Pons (tissue), 1 donor: ENCODE measurements at regions not wholly inside any gene's neighbourhood (a gene's known extent, or its start where the extent isn't known, plus 50 kb on each side); places are given as distances from the start of the nearest gene placed in this dataset.

Experiments used
- DNase-seq: peaks from one replicate; pipeline ENCODE4 v3.0.0-alpha.2; 2016; ENCODE audit warnings: low spot score

DNA sequence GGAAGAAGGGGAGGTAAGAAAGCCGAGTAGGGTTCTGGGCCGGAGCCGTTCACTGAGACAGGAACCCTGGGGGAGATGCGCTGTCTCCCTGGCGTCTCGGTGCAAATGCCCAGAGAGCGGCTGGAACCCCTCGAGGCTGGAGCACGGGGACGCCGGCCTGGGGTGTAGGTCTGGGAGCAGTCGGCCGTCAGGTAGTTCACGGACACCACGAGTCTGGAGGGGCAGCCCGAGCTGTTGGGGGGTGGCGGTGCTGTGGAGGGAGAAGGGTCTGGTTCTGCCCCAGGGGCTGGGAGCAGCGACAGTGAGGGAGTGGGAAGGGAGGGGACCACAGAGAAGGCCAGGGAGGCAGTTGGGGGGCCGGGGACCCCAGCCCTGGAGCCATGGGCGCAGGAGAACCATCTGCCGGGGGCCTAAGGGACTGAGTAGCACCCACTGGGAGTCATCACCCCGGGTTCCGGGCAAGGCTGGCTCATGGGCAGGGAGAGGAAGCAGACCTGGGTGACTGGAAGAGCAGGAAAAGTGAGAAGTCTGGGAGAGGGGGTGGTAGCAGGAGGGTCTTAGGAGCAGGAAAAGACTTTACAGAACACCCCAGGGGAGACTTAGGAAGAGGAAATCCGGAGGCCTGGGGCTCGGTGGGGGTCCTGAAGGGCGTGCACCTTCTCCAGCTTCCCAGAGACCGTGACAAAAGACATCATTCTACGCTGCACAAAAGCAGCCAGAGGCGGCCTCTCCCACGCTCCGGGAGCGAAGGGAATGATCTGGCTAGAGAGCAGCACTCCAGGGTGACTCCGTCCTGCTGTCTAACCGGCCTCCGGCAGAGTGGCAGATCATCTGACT is 173.1 kb upstream of the SOX1 start:
- DNase-seq = no peak

GRCh38 chr13:111895896-111896821 is 170.8 kb upstream of the SOX1 start:
- no peak for DNase-seq

DNA sequence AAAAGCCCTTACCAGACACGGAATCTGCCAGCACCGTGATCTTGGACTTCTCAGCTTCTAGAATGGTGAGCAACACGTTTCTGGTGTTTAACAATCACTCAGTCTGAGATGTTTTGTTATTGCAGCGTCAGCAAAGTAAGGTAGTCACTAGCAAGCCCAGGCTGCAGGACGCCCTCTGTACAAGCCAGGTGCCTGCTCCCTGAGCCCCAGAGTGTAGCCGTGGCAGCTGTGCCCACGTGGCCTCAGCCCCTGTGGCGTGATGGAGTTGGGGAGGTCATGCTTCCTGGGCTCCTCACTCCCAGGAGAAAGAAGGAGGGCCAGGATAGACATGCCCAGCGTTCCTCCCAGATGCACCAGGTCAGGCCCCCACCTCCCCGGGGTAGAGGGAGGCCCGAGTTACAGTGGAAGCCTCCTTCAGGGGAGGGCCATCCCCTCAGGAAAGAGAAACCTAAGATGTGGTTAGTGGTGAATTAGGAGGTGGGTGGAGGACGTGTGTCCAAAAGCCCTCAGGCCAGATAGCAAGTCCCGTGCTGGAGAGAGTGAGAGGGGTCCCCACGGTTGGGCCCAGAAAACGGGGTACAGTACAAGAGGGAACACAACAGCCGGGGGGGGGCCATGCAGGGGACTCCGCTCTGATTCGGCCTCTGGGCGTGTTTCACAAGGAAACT is 169.6 kb upstream of the SOX1 start:
- no peak for DNase-seq

- DNase-seq = no peak
Observed at GRCh38 chr13:111897846-111898215, 169.1 kb upstream of the SOX1 start.

GRCh38 chr13:111898956-111899713 is 167.8 kb upstream of the SOX1 start:
- no peak for DNase-seq

DNA sequence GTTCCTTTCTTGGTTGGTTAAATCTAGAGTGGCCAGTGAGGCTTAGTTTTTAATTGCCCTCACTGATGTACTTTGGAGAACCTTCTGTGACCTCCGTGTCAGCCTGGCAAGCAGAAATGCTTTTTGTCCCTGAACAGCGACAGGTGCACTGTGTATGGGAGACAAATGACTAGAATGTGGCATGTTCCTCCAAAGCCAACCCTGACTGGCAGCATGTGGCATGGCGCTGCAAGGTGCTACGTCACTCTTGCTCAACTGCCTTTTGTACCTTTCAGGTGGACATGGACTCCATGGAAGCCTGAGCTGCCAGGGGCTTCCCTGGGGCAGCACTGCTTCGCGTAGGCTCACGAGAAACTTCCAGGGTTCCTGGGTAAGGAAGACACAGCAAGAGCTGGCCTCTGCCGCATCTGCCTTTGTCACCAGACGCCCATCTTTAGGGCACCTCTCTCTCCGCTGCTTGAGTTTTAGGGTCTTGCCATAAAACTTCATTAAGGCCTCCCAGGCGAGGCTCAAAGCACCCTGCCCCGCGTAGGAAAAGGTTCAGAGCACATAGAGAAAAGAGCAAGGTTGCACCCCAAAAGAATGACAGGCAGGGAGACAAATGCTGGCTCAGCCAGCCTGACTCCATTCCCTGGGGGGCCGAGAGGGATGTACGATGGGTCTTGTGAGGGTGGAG is 167.1 kb upstream of the SOX1 start:
- no peak for DNase-seq

DNA sequence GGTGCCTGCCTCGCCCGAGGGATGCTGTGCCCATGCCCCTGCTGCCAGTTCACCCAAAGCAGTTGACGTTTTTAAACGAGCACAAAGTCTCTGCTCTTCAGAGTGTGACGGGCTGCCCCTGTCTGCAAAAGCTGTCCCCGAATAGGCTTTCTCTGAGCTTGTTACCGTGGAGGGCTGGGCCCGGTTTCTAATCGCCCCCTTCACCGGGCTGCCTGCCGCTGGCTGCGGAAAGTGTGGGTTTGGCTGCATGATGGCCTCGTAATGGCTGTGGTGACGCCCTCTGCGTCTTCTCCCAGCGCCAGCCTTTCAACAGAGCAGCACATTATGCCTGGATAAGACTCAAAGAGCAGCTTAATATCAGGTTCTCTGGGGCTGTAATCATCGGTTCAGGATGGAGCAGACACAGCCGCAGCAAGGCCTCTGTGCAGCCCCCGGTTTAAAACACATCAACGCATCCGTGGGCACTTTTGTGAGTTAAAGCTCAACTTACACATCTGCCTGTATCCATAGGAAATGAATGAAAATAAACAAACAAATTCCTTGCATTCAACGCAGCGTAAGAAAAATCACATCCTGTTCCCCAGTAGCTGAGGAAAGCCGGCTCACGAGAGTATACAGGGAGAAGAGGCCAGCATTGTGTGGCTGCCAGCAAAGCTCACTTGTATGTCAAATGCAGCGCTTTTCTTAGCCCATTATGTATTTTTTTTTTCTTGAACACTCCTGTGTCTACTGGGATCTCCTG is 166.4 kb upstream of the SOX1 start:
- DNase-seq = no peak

- no peak for DNase-seq
Observed at GRCh38 chr13:111901267-111901915, 165.6 kb upstream of the SOX1 start.

DNA sequence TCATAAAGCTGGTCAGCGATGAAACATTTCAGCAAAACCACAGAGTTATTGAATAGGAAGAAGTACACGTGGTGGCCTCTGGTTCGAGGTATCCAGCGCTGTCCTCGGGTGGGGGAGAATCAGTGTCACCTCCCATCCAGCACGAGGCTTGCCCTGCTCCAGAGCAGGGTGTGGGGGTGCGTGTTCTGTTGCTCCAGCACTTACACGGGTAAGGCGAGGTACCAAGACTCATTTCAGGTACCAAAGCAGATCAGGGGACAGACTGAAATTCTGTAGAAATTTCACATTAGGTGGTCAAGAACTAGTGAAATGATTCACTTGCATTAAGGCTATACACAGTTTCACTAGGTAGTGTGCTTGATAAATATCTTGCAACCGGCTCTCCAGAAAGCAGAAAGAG is 164.2 kb upstream of the SOX1 start:
- no peak for DNase-seq

DNA sequence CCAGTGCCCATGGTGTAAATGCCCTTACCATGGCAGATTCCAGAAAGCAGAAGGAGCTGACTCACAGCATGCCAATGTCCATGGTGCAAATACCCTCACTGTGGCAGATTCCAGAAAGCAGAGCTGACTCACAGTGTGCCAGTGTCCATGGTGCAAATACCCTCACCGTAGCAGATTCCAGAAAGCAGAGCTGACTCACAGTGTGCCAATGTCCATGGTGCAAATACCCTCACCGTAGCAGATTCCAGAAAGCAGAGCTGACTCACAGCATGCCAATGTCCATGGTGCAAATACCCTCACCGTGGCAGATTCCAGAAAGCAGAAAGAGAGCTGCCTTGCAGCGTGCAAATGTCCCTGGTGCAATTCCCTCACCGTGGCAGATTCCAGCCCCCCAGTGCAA is 163.8 kb upstream of the SOX1 start:
- no peak for DNase-seq

DNA sequence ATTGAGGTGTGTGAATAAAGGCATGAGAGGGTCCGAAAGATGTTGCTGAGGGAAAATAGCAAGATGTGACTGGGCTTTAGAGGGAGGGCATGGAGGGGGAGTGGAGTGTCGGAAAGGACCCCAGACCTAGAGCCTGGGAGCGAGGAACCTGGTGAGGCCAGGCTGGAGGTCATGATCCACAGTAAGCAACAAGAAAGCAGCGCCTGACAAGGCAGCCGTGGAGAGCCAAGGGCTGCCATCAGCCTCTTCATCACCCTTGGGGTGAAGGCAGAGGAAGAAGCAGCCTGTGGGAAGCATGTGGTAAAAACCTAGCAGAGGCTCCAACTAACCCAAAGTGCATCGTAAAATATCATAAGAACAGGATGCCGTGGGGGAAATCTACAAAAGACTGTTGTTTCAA is 162.8 kb upstream of the SOX1 start:
- DNase-seq = no peak

DNA sequence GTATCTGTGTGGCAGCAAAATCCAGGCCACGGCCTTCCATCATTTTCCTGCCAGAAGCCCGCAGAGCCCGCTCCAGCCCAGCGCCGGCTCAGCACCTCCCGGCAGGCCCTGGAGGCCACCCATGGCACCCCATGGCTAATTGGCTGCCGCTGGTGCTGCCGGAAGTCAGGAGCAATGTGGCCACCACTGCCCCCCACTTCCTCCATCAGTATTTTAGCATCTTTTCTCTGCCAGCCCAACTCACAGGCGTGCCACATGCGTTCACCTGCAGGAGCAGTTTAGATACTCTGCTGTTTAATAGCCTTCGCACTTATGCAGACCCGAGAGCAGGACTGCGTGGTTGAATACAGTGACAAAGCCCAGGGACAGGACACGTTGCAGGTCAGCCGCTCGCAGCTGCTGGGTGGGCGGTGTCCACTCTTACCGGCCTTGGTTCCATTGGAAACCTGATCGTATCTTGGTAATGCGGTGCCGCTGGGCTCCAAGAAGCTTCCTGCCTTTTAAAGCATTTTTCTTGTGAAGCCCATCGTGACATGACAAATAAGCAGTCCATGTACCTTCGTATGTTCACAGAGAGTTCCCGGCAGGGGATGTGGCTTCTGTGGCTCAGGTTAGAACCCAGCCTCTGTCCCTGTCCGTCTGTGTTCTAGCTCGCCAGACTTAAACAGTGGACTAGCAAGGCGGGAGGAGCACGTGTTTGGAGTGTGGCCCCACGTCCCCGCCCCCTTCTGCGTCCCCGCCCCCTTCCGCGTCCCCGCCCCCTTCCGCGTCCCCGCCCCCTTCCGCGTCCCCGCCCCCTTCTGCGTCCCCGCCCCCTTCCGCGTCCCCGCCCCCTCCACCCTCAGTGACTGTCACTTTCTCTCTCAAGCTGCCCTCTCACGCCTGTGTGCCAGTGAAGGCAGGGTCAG is 162.0 kb upstream of the SOX1 start:
- no peak for DNase-seq

- no peak for DNase-seq
Observed at GRCh38 chr13:111905609-111905945, 161.4 kb upstream of the SOX1 start.

- no peak for DNase-seq
Observed at GRCh38 chr13:111906306-111906705, 160.6 kb upstream of the SOX1 start.

GRCh38 chr13:111906816-111907215 is 160.1 kb upstream of the SOX1 start:
- no peak for DNase-seq

DNA sequence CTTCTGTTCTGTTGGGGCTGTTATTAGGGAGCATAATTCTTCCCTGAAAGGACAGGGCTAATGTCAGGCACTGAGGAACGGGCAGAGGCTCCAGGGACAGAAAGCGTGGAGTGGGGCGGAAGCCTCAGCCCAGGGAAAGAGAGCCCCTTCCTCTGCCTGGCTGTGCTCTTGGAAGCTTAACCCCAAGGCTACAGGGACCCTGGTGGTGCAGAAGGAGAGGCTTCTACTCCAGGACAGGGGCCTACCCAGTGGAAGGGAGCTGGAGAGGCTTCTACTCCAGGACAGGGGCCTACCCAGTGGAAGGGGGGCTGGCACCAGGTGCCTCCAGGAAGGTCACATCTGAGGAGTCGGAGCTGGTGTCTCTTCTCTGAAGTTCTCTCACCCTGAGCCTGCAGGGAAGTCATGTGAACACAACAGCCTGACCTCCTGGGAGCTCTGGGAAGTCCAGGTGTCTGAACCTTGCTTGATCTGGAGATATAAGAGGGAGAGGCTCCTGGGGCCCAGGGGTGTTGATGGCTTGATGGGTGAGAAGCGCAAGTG is 159.5 kb upstream of the SOX1 start:
- no peak for DNase-seq

DNA sequence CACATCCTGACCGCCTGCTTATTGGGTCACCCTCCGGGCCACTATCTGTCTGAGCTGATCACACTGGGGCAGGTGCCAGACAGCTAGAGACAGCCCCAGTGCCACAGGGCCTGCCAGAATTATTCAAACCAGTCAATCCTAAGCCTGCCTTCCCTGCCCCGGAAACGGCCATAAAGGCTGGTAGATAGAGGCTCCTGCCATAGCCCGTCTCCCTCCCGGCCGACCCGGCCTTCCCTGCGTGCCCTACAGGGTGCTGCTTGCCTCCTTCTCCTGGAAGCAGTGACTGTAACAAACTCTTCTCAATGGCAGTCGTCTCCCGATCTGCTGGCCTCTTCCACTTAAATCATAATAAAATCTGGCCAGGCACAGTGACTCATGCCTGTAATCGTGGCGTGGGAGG is 158.6 kb upstream of the SOX1 start:
- DNase-seq = no peak

DNA sequence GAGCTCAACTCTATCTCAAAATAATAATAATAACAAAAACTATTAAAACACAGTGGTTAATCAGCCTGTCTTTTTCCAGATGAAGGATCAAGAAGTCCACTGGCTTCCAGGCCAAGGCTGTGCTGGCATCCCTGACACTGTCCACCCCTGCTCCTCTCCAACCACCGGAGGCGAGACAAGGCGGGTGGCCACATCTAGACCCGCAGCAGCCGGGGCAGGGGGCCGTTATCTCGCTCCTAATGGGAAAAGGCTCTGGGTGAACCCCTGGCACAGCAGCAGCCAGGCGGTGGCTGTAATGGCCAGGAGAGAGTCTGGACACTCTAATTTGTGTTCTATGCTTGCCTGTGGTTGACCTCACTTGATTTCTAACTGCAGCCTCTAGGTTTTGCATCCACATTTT is 158.0 kb upstream of the SOX1 start:
- no peak for DNase-seq

DNA sequence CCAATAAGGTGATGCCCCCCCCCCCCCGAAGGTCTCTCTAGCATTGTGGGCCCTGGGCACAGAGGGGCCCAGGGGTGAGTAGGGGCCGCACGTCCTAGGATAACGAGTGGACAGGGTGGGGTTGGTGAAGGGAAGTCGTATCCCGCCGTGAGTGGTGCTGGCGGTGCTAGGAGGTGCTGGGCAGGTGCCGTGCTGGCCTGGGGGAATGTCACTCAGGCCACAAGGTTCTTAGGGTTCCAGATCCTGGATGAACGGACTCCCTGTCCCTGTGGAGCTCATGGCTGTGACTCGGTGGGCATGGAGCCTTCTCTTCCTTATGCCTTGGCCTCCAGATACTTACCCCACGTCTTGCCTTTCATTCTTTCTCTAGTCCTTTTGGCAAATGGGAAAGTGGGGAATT is 157.4 kb upstream of the SOX1 start:
- no peak for DNase-seq
